Bronchial epithelial cell (primary cell): ENCODE measurements at regions not wholly inside any gene's neighbourhood (a gene's known extent, or its start where the extent isn't known, plus 50 kb on each side); places are given as distances from the start of the nearest gene placed in this dataset.

ENCODE experiments used
- DNase-seq: peaks from one replicate; pipeline ENCODE4 v3.0.0-alpha.2; 2010; ENCODE audit warnings: low read depth
- FAIRE-seq: peaks from 2 replicates; lab custom pipeline; 2011; peaks lifted over from hg19 to GRCh38; lab: Jason Lieb, UNC
- H3K27me3 ChIP-seq: 2 replicates; pipeline ENCODE4 v1.5.1; 2011; ENCODE audit warnings: low read length; ENCODE audit not compliant: control insufficient read depth, insufficient read depth
- H3K36me3 ChIP-seq: 2 replicates; pipeline ENCODE4 v1.5.1; 2011; ENCODE audit warnings: low read length; ENCODE audit not compliant: control insufficient read depth, insufficient read depth
- H3K4me3 ChIP-seq: 2 replicates; pipeline ENCODE4 v1.5.1; 2011; ENCODE audit warnings: mild to moderate bottlenecking, low read depth, low read length, control low read depth
- TF ChIP-seq, protein P1 (sequence below): IDR thresholded peaks from 2 replicates; pipeline ENCODE4 v1.5.1; 2011; ENCODE audit warnings: mild to moderate bottlenecking, moderate library complexity, low read length, control low read depth, inconsistent platforms; ENCODE audit not compliant: insufficient read depth, severe bottlenecking

DNA sequence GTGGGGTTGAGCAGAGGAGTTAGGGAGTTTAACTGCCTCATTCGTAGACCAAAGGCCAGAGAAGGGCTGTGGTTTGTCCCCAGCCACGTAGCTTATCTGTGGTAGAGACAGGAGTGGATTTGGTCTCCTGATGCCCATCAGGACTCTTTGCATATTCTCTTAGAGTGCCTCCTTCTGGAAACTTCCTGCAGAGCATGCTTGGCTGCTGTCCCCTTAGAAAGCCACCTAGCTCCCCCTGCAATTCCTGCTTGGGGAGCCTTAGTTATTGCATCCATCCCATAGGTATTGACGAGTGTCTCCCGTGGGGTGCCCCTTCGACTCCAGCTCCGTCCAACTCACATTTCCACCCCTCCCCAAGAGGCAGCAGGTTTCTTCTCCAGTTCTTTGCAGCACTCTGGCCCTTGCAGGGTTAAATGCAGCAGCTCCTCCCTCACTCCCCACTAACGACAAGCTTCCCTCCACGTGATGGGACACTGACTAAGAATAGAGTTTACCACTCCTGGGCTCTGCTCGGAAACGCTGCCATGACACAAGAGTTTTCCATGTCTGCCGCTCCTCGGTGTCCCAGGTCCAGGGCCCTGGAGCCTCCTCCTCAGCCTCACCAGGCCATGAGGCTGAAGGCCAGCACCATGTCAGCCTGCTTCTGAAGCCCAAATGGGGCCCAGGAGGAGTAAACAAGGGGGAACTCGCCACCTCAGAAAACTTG, 147.8 kb upstream of the UNC5B start:
- FAIRE-seq: no peak
- no peak overlapping the region for H3K4me3 ChIP-seq
- no peaks in the 10 kb centered on the region for H3K27me3 ChIP-seq
- TF ChIP-seq, protein P1, sequence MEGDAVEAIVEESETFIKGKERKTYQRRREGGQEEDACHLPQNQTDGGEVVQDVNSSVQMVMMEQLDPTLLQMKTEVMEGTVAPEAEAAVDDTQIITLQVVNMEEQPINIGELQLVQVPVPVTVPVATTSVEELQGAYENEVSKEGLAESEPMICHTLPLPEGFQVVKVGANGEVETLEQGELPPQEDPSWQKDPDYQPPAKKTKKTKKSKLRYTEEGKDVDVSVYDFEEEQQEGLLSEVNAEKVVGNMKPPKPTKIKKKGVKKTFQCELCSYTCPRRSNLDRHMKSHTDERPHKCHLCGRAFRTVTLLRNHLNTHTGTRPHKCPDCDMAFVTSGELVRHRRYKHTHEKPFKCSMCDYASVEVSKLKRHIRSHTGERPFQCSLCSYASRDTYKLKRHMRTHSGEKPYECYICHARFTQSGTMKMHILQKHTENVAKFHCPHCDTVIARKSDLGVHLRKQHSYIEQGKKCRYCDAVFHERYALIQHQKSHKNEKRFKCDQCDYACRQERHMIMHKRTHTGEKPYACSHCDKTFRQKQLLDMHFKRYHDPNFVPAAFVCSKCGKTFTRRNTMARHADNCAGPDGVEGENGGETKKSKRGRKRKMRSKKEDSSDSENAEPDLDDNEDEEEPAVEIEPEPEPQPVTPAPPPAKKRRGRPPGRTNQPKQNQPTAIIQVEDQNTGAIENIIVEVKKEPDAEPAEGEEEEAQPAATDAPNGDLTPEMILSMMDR: peak; percentile 7
- DNase-seq: no peak
- no peaks in the 10 kb centered on the region for H3K36me3 ChIP-seq

DNA sequence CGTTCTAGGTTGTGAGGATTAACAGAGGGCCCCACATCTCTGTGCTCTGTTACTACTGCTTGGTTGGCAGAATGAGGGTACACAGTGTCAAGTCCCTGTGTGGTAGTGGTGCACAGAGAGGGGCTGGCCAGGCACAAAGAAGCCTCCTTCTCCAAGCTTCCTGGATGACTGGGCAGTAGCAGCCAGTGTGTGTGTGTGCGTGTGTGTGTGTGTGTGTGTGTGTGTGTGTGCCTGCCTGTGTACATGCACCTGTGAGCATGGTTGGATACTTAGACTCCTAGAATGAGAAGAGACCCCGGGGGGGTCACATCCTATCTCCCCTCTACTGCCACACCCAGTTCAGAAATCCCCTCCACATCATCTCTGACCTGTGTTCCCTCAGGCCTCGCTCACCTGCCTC, 146.7 kb upstream of the UNC5B start:
- H3K4me3 ChIP-seq: no peak overlapping the region
- H3K27me3 ChIP-seq: no peaks in the 10 kb centered on the region
- no peaks in the 10 kb centered on the region for H3K36me3 ChIP-seq
- TF ChIP-seq, protein P1: no peak
- peak; percentile 100 for FAIRE-seq
- no peak for DNase-seq

DNA sequence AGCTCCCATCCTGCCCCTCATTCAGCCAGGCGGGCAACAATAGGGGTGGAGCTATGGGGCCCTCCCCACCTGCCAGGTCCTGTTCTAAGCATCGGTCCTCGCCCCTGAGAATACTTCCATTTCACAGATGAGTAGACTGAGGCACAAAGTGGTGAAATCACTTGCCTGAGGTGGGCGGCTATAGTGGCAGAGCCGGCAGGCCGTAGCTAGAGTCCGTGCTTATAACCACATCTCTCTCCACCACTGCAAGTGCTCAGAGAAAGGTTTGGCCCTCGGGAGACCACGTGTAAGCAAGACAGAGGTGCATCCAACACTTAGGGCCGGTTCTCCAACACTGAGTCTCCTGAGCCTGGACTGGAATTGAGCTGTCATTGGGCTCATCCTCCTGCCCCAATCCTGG, 145.8 kb upstream of the UNC5B start:
- FAIRE-seq: no peak
- H3K4me3 ChIP-seq: no peak overlapping the region
- no peaks in the 10 kb centered on the region for H3K36me3 ChIP-seq
- no peaks in the 10 kb centered on the region for H3K27me3 ChIP-seq
- TF ChIP-seq, protein P1: no peak
- DNase-seq: no peak

DNA sequence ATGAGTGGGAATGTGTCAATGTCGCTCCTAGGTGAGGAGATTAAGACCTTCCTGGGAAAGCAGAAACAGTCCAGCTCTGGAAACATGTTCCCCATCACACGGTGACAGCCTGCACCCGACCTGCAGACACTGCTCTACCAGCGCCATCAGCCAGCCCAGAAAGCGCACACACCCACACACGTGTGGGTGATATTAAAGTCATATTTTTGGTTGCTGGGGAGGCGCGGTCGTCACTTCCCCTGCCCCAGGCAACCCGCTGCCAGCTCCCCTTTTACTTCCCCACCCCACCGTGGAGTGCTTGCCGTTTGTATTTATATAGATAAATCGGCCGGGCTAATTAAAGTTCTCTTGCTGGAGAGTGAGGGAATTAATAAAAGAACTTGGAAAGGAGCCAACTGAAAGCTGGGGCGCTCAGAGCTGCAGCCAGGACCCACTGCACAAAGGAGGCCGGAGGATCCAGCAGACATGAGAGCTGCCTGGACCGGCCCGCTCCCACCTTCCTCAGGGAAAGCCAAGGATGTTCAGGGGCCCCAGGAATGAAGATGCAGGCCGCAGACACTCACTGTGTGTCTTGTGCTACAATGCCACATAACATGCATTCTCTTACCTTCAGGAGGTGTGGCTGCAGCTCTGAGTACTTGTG, 145.2 kb upstream of the UNC5B start:
- TF ChIP-seq, protein P1: no peak
- no peak for DNase-seq
- H3K27me3 ChIP-seq: no peaks in the 10 kb centered on the region
- no peaks in the 10 kb centered on the region for H3K36me3 ChIP-seq
- H3K4me3 ChIP-seq: no peak overlapping the region
- FAIRE-seq: no peak

DNA sequence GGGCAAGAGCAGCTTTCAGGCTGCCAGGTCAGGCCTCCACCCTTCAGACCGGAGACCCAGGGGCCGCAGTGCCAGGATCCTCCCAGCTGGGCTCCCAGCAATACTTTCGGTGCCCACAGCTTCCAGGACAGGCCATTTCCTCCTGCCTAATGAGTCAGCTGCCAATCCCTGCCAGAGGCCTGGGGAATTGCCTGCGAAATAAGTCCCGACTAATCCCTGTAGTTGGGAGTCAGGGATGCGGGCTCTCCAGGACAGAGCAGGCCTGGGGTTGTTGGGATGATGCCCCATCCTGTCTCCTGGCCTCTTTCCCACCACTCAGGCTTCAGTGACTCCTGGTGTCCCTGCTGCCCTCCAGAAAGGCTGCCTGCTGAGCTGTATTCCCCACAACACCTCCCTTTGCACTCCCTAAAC, 143.5 kb upstream of the UNC5B start:
- TF ChIP-seq, protein P1: no peak
- Histone ChIP-seq H3K27me3 (peaks cover 6% of the 10 kb centered on the region), H3K36me3 (no peaks in the 10 kb centered on the region), H3K4me3 (no peak overlapping the region)
- FAIRE-seq: no peak
- DNase-seq: peak; percentile 82
